ENCODE measurements at regions not wholly inside any gene's neighbourhood (a gene's known extent, or its start where the extent isn't known, plus 50 kb on each side); places are given as distances from the start of the nearest gene placed in this dataset.

- DNase-seq (ENCODE audit: low spot score): no peak
Observed at GRCh38 chr6:12383448-12383847, 93.3 kb downstream of the EDN1 start.

- DNase-seq (ENCODE audit: low spot score): no peak
Observed at GRCh38 chr6:12384357-12384912, 94.3 kb downstream of the EDN1 start.

- no peak for DNase-seq (ENCODE audit: low spot score)
Observed at GRCh38 chr6:12385316-12385715, 95.2 kb downstream of the EDN1 start.

- DNase-seq (ENCODE audit: low spot score): no peak
Observed at GRCh38 chr6:12386816-12387215, 96.7 kb downstream of the EDN1 start.

- DNase-seq (ENCODE audit: low spot score): no peak
Observed at GRCh38 chr6:12391472-12391871, 101.3 kb downstream of the EDN1 start.

GRCh38 chr6:12392490-12392889, 102.3 kb downstream of the EDN1 start:
- DNase-seq (ENCODE audit: low spot score): no peak

- no peak for DNase-seq (ENCODE audit: low spot score)
Observed at GRCh38 chr6:12393100-12393499, 102.9 kb downstream of the EDN1 start.

- no peak for DNase-seq (ENCODE audit: low spot score)
Observed at GRCh38 chr6:12394170-12394569, 104.0 kb downstream of the EDN1 start.

GRCh38 chr6:12395898-12396297, 105.7 kb downstream of the EDN1 start:
- DNase-seq (ENCODE audit: low spot score): no peak

- DNase-seq (ENCODE audit: low spot score): no peak
Observed at GRCh38 chr6:12401200-12401599, 111.0 kb downstream of the EDN1 start.

- no peak for DNase-seq (ENCODE audit: low spot score)
Observed at GRCh38 chr6:12403201-12403826, 113.2 kb downstream of the EDN1 start.

- no peak for DNase-seq (ENCODE audit: low spot score)
Observed at GRCh38 chr6:12403947-12404647, 113.9 kb downstream of the EDN1 start.

- DNase-seq (ENCODE audit: low spot score): no peak
Observed at GRCh38 chr6:12404651-12405050, 114.5 kb downstream of the EDN1 start.

GRCh38 chr6:12408752-12409151, 118.6 kb downstream of the EDN1 start:
- no peak for DNase-seq (ENCODE audit: low spot score)

- DNase-seq (ENCODE audit: low spot score): no peak
Observed at GRCh38 chr6:12410946-12411345, 120.8 kb downstream of the EDN1 start.

- no peak for DNase-seq (ENCODE audit: low spot score)
Observed at GRCh38 chr6:12414096-12414675, 124.0 kb downstream of the EDN1 start.

GRCh38 chr6:12415980-12416598, 125.9 kb downstream of the EDN1 start:
- no peak for DNase-seq (ENCODE audit: low spot score)

- no peak for DNase-seq (ENCODE audit: low spot score)
Observed at GRCh38 chr6:12417191-12417590, 127.0 kb downstream of the EDN1 start.

- DNase-seq (ENCODE audit: low spot score): no peak
Observed at GRCh38 chr6:12418946-12419345, 128.8 kb downstream of the EDN1 start.

- no peak for DNase-seq (ENCODE audit: low spot score)
Observed at GRCh38 chr6:12419631-12420272, 129.6 kb downstream of the EDN1 start.

- peak; percentile 21 for DNase-seq (ENCODE audit: low spot score)
Observed at GRCh38 chr6:12420626-12421025, 130.5 kb downstream of the EDN1 start.

GRCh38 chr6:12421596-12421995, 131.4 kb downstream of the EDN1 start:
- DNase-seq (ENCODE audit: low spot score): no peak
